ENCODE measurements at regions not wholly inside any gene's neighbourhood (a gene's known extent, or its start where the extent isn't known, plus 50 kb on each side); places are given as distances from the start of the nearest gene placed in this dataset.

DNA sequence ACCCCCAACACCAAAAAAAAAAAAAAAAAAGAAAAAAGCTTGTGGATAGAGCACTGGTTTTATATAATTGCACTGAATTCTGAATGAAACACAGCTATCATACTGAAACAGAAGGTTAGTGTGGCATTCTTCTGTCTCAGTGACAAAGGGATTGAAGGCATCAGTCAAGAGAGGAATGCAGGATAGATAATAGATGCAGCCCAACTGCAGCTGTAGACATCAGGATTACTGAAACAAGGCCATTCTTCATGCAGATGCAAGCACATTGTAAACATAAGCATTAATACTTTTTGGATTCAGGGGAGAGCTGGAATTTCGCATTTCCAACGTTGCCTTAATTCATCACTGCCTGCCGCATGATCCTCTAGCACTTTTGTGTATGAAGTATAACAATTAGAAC, 897.4 kb upstream of the KLHL29 start:
- H3K27ac ChIP-seq = no peak overlapping the region
- no peak for DNase-seq
- no peaks in the 10 kb centered on the region for H3K36me3 ChIP-seq
- intact Hi-C loops (cut with DNase I; ENCODE audit: low total_unique reads) = no loop called here
- H3K9me3 ChIP-seq = no peaks in the 10 kb centered on the region
- no peak overlapping the region for H3K4me3 ChIP-seq
- peaks cover 0 to 18% (median 0%) of the 10 kb centered on the region in 4 donors for H3K4me1 ChIP-seq
- no peaks in the 10 kb centered on the region for H3K27me3 ChIP-seq
- TF ChIP-seq, protein P1, sequence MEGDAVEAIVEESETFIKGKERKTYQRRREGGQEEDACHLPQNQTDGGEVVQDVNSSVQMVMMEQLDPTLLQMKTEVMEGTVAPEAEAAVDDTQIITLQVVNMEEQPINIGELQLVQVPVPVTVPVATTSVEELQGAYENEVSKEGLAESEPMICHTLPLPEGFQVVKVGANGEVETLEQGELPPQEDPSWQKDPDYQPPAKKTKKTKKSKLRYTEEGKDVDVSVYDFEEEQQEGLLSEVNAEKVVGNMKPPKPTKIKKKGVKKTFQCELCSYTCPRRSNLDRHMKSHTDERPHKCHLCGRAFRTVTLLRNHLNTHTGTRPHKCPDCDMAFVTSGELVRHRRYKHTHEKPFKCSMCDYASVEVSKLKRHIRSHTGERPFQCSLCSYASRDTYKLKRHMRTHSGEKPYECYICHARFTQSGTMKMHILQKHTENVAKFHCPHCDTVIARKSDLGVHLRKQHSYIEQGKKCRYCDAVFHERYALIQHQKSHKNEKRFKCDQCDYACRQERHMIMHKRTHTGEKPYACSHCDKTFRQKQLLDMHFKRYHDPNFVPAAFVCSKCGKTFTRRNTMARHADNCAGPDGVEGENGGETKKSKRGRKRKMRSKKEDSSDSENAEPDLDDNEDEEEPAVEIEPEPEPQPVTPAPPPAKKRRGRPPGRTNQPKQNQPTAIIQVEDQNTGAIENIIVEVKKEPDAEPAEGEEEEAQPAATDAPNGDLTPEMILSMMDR (IDR thresholded peaks at IDR 0.05) = no peak

DNA sequence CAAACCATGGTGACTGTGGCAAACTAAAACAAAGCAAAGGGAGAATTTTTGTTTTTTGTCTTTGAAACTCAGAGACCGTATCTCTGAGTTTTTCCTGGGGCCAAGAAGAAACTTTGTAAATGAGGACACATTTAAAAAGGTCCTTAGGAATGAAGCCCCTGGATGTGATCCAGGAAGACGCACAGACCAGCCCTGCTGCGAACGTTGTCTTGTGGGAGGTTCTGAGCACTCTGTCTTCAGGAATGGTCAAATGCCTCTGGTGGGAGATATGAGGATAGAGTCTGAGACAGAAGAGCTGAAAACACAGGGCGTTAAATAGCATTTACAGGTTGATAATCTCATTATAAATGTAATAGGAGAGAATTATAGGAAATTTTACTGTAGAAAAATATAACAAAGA, 893.5 kb upstream of the KLHL29 start:
- H3K9me3 ChIP-seq = no peaks in the 10 kb centered on the region
- no peaks in the 10 kb centered on the region for H3K36me3 ChIP-seq
- peaks cover 0 to 28% (median 3%) of the 10 kb centered on the region in 4 donors for H3K4me1 ChIP-seq
- no peak overlapping the region for H3K27ac ChIP-seq
- no peak overlapping the region for H3K4me3 ChIP-seq
- H3K27me3 ChIP-seq = no peaks in the 10 kb centered on the region
- TF ChIP-seq, protein P1 (IDR thresholded peaks at IDR 0.05) = no peak
- intact Hi-C loops (cut with DNase I; ENCODE audit: low total_unique reads) = no loop called here
- no peak for DNase-seq

DNA sequence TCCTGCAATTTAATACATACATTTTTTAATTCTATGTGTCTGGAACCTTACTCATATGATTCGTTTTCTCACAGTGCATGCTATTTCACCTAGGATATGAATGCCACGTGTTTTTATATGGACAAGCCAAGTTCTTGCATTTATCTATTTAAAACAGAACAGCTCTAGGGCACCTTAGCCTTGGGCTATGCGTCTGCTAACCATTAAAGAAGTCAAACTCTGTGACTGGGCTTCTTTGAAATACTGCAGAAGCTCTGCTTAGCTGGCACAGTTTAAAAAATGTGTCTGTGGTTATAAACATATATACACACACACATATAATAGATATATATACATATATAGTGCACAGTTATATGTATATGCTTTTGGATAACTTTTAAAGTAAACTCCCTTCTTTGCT, 890.8 kb upstream of the KLHL29 start:
- H3K4me3 ChIP-seq = no peak overlapping the region
- no peak for DNase-seq
- no peaks in the 10 kb centered on the region for H3K36me3 ChIP-seq
- intact Hi-C loops (cut with DNase I; ENCODE audit: low total_unique reads) = no loop called here
- no peaks in the 10 kb centered on the region for H3K27me3 ChIP-seq
- peaks cover 0 to 40% (median 12%) of the 10 kb centered on the region in 4 donors for H3K4me1 ChIP-seq
- TF ChIP-seq, protein P1 (IDR thresholded peaks at IDR 0.05) = no peak
- no peak overlapping the region for H3K27ac ChIP-seq
- H3K9me3 ChIP-seq = no peaks in the 10 kb centered on the region

DNA sequence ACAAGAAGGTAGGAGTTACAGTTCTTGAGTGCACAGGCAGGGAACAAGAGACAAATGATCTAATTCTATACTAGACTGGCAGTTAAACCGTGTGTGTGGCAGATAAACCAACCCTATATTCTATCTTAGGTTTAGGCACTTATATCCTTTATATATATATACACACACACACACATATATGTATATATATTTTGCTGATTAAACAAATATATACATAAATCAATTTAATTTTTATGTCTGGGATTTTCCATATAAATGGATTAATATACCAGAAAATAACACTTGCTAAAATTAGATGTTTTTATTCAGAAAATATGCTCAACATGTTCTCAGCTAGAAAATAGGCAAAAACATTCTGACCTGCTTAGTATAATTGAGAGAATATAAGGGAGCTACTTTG, 887.9 kb upstream of the KLHL29 start:
- H3K4me1 ChIP-seq = peaks cover 0 to 65% (median 29%) of the 10 kb centered on the region in 4 donors
- H3K36me3 ChIP-seq = no peaks in the 10 kb centered on the region
- TF ChIP-seq, protein P1 (IDR thresholded peaks at IDR 0.05) = no peak
- no peaks in the 10 kb centered on the region for H3K9me3 ChIP-seq
- no peak overlapping the region for H3K4me3 ChIP-seq
- no peak for DNase-seq
- intact Hi-C loops (cut with DNase I; ENCODE audit: low total_unique reads) = no loop called here
- H3K27ac ChIP-seq = peak overlapping the region in 1 of 2 donors; percentile 76
- H3K27me3 ChIP-seq = no peaks in the 10 kb centered on the region

DNA sequence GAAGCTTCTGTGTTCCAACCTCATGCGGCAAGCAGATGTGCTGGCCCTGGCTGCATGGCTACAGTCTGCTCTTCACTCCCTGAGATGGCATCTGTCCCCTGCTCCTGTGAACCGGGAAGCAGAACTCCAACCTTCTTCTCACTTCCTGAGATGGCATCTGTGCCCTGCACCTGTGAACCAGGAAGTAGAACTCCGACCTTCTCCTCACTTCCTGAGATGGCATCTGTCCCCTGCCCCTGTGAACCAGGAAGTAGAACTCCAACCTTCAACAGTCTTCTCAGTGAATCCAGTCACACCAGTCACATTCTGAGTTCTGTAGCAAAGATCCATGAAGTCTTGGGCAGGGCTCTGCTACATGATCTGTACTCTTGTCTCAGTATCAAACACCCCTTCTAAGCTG, 887.2 kb upstream of the KLHL29 start:
- peaks cover 0 to 64% (median 29%) of the 10 kb centered on the region in 4 donors for H3K4me1 ChIP-seq
- intact Hi-C loops (cut with DNase I; ENCODE audit: low total_unique reads) = no loop called here
- no peak for DNase-seq
- no peaks in the 10 kb centered on the region for H3K9me3 ChIP-seq
- no peaks in the 10 kb centered on the region for H3K27me3 ChIP-seq
- TF ChIP-seq, protein P1 (IDR thresholded peaks at IDR 0.05) = no peak
- no peak overlapping the region for H3K4me3 ChIP-seq
- peak overlapping the region in 1 of 2 donors; percentile 76 for H3K27ac ChIP-seq
- H3K36me3 ChIP-seq = no peaks in the 10 kb centered on the region
